ENCODE measurements at regions not wholly inside any gene's neighbourhood (a gene's known extent, or its start where the extent isn't known, plus 50 kb on each side); places are given as distances from the start of the nearest gene placed in this dataset.

DNA sequence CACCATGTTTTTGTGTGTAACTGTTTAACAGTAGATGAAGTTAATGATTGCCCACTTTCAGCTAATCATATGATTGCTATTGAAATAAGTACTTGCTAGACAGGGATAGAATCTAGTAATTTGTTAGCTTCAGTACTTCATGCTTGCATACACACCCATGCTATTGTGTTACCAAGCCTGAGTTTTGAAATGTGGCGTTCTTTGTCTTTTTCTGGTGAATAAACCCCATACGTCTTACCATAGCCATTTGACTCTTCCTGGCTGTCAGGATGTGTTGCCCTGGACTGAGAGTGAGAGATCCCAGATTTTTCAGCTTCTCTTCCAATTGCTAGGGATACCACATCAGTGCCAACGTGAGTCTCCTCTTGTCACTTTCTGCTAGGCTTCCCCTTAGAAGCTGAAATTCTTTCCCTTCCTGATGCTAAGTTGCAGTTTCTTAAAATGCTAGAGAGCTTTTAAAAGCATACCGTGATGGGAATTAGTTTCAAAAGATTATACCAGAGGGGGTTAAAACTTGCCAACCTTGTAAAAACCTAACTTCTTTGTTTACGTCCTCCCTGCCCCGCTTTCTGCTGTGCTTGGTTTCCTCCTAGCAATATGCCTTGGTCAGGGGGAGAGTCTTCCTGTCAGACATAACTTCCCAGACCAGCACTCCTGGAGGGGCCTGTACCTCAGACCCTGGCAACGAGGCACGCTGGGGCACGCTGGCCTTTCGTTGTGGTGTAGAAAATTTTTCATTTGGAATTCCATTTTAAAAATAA is 62.9 kb upstream of the ULK4 start:
- Histone ChIP-seq H3K27ac (peak overlapping the region; percentile 55), H3K9me3 (no peaks in the 10 kb centered on the region), H3K4me1 (peaks cover 41% of the 10 kb centered on the region), H3K36me3 (no peaks in the 10 kb centered on the region), H3K4me3 (no peak overlapping the region), H3K27me3 (no peaks in the 10 kb centered on the region)
- TF ChIP-seq, protein P1, sequence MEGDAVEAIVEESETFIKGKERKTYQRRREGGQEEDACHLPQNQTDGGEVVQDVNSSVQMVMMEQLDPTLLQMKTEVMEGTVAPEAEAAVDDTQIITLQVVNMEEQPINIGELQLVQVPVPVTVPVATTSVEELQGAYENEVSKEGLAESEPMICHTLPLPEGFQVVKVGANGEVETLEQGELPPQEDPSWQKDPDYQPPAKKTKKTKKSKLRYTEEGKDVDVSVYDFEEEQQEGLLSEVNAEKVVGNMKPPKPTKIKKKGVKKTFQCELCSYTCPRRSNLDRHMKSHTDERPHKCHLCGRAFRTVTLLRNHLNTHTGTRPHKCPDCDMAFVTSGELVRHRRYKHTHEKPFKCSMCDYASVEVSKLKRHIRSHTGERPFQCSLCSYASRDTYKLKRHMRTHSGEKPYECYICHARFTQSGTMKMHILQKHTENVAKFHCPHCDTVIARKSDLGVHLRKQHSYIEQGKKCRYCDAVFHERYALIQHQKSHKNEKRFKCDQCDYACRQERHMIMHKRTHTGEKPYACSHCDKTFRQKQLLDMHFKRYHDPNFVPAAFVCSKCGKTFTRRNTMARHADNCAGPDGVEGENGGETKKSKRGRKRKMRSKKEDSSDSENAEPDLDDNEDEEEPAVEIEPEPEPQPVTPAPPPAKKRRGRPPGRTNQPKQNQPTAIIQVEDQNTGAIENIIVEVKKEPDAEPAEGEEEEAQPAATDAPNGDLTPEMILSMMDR (IDR thresholded peaks at IDR 0.05) = no peak
- ATAC-seq = peak; percentile 13
- intact Hi-C loops (cut with DNase I) = no loop called here
- no peak for DNase-seq

DNA sequence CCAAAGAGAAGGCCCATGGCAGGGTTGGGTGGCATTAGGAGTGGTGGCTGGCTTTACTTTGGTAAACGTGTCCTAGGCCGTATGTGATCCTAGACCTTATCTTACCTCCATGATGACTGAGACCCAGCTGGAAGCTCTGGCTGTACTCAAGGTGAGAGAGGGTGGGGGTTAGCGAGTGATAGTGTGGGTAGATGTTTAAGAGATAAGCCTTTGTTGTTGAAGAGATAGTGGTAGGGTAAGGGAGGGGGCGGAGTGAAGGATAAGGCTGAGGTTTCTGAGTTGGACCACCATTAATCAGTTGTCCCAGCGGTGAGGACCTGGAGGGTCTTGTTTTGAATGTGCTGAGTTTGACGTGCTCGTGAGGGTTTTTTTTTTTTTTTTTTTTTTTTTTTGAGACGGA is 61.5 kb upstream of the ULK4 start:
- no peaks in the 10 kb centered on the region for H3K9me3 ChIP-seq
- no peaks in the 10 kb centered on the region for H3K36me3 ChIP-seq
- no peak overlapping the region for H3K4me3 ChIP-seq
- H3K4me1 ChIP-seq = peaks cover 54% of the 10 kb centered on the region
- TF ChIP-seq, protein P1 (IDR thresholded peaks at IDR 0.05) = no peak
- no peaks in the 10 kb centered on the region for H3K27me3 ChIP-seq
- intact Hi-C loops (cut with DNase I) = no loop called here
- no peak for DNase-seq
- ATAC-seq = no peak
- no peak overlapping the region for H3K27ac ChIP-seq

DNA sequence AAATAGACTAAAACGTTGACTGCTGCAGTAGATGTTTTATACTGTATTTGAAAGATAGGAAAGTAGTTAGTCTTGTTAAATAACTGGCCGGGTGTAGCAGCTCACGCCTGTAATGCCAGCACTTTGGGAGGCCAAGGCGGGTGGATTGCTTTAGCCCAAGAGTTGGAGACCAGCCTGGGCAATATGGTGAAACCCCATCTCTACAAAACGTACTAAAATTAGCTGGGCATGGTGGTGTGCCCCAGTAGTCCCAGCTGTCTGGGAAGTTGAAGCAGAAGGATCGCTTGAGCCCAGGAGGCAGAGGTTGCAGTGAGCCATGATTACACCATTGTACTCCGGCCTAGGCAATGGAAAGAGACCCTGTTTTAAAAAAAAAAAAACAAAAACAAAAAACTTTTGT is 60.5 kb upstream of the ULK4 start:
- no peaks in the 10 kb centered on the region for H3K36me3 ChIP-seq
- peaks cover 54% of the 10 kb centered on the region for H3K4me1 ChIP-seq
- H3K4me3 ChIP-seq = no peak overlapping the region
- no peak for ATAC-seq
- TF ChIP-seq, protein P1 (IDR thresholded peaks at IDR 0.05) = no peak
- H3K27ac ChIP-seq = no peak overlapping the region
- DNase-seq = no peak
- no peaks in the 10 kb centered on the region for H3K9me3 ChIP-seq
- intact Hi-C loops (cut with DNase I) = no loop called here
- H3K27me3 ChIP-seq = no peaks in the 10 kb centered on the region

DNA sequence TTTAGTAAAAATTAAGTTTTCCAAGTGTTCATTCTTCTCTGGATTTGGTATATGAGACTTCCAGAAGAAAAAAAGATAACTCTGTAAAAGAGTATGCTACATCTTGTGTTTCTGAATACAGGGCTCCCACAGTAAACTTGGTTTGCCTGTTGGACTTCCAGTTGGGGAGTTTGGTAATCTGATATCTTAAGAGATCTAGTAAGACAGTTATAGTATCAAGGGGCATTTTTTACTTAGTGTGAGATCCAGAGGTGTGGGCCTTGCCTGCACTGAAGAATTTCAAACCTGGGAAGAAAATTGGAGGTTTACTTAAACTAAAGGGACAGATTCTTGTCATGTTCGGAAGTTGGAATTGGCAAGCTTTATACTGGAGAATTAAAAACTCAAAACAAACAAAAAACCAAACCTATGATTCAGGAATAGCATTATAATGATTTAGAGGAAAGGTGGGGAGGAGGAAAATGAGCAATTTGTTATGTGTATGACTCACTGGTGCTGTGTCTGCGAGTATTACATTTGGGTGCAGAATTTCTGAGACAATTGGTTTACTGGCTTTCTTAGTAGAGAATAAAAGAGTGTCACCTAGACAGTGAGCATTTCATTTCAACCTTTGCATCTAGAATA is 58.9 kb upstream of the ULK4 start:
- intact Hi-C loops (cut with DNase I) = no loop called here
- TF ChIP-seq, protein P1 (IDR thresholded peaks at IDR 0.05) = no peak
- Histone ChIP-seq H3K4me3 (no peak overlapping the region), H3K36me3 (no peaks in the 10 kb centered on the region), H3K27me3 (no peaks in the 10 kb centered on the region), H3K9me3 (no peaks in the 10 kb centered on the region), H3K27ac (no peak overlapping the region), H3K4me1 (peaks cover 53% of the 10 kb centered on the region)
- ATAC-seq (no peak), DNase-seq (no peak)

DNA sequence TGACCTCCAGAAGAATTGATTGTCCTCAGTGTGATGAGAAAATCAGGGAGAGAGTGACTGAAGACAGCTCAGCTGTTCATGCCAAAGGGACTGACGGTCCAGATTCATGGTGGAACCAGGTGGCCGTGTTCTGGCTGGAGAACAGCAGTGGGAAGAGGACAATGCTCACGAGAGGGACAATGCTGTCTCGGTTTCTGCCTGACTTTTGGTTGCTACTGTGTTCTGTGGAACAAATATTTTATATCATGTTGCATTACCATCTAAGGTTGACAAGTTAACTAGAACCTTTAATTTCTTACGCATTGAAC is 58.0 kb upstream of the ULK4 start:
- no peaks in the 10 kb centered on the region for H3K27me3 ChIP-seq
- ATAC-seq (no peak), DNase-seq (no peak)
- TF ChIP-seq, protein P1 (IDR thresholded peaks at IDR 0.05) = no peak
- no peaks in the 10 kb centered on the region for H3K9me3 ChIP-seq
- no peak overlapping the region for H3K27ac ChIP-seq
- intact Hi-C loops (cut with DNase I) = loop anchor here (10.0 kb wide), 1 partner anchor 55 kb away; no protein-coding TSS in a partner anchor
- no peak overlapping the region for H3K4me3 ChIP-seq
- peaks cover 53% of the 10 kb centered on the region for H3K4me1 ChIP-seq
- no peaks in the 10 kb centered on the region for H3K36me3 ChIP-seq
